ENCODE measurements at regions not wholly inside any gene's neighbourhood (a gene's known extent, or its start where the extent isn't known, plus 50 kb on each side); places are given as distances from the start of the nearest gene placed in this dataset.

DNA sequence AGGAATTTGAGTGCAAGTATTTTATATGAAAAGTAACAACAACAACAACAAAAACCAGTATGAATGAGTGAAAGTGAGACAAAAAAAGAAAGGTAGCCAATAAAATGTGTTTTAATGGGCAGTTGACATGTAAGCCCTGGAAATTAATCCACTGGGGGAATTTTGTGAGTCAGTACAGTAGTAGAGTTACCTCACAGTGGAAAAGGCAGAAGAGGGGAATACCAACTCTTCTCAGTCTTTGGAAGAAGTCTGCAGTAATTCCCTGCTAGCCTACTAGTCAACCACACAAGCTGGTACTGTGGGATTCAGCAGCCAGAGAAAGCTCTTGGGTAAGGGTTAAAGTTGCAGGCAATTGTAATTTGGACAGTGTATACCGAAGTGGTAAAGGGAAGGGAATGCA lies 76.3 kb upstream of the IL15 start:
- TF ChIP-seq CTCF (IDR thresholded peaks at IDR 0.05; ENCODE audit: borderline replicate concordance, extremely low read depth, low read length, poor library complexity, severe bottlenecking) (no peak), EZH2 (IDR thresholded peaks at IDR 0.05; ENCODE audit: borderline replicate concordance, low read depth, low read length, severe bottlenecking) (no peak)

Measured in DND-41 (cell line).